Endothelial cell of umbilical vein (primary cell): ENCODE measurements at regions not wholly inside any gene's neighbourhood (a gene's known extent, or its start where the extent isn't known, plus 50 kb on each side); places are given as distances from the start of the nearest gene placed in this dataset.

ENCODE experiments used
- BruUV-seq: library from RNA; stranded (reverse); fragments of 400-500 nt; replicated peaks from 2 replicates; lab custom pipeline; 2021; lab: Mats Ljungman, UMichigan
- CTCF ChIA-PET: fragments of 300-600, 350-600 bp; sonication (Branson Sonifier 250); formaldehyde crosslinking; loops from one replicate; lab custom pipeline; 2021; ENCODE audit warnings: antibody characterized with exemption, inconsistent platforms; lab: Charles Lee
- POLR2A ChIA-PET: fragments of 300-600, 350-600 bp; sonication (Branson Sonifier 250); formaldehyde crosslinking; loops from one replicate; lab custom pipeline; 2021; ENCODE audit warnings: antibody characterized with exemption, inconsistent platforms; lab: Charles Lee
- DNase-seq: peaks from one replicate; pipeline ENCODE4 v3.0.0-alpha.2; 2011; ENCODE audit warnings: low read depth, low spot score
- FAIRE-seq: peaks from 2 replicates; lab custom pipeline; 2011; peaks lifted over from hg19 to GRCh38; lab: Jason Lieb, UNC
- H2AFZ ChIP-seq: 2 replicates; pipeline ENCODE4 v1.6.0; 2012; ENCODE audit warnings: low read depth, low read length, control low read depth, inconsistent platforms
- H3K27ac ChIP-seq: 2 replicates; pipeline ENCODE4 v1.5.1; 2011; ENCODE audit warnings: low read depth, mild to moderate bottlenecking, control low read depth, low read length, moderate library complexity; ENCODE audit not compliant: insufficient read depth
- H3K27me3 ChIP-seq, 2 experiments: 2 replicates each; pipeline versions ENCODE4 v1.6.0 to v1.6.1; 2011; ENCODE audit warnings: low read length in 2 of 2, mixed read lengths in 1 of 2; ENCODE audit not compliant: control insufficient read depth in 2 of 2, insufficient read depth in 2 of 2
- H3K36me3 ChIP-seq, 2 experiments: 2 replicates in 1 of 2; 3 replicates in 1 of 2; pipeline ENCODE4 v1.5.1; 2011; ENCODE audit warnings: low read length in 2 of 2, mild to moderate bottlenecking in 1 of 2, moderate library complexity in 1 of 2; ENCODE audit not compliant: control insufficient read depth in 2 of 2, insufficient read depth in 2 of 2; ENCODE audit errors: extremely low read depth in 1 of 2
- H3K4me1 ChIP-seq: 3 replicates; pipeline ENCODE4 v1.5.1; 2011; ENCODE audit warnings: mild to moderate bottlenecking, low read length; ENCODE audit not compliant: control insufficient read depth, insufficient read depth; ENCODE audit errors: extremely low read depth
- H3K4me2 ChIP-seq: 2 replicates; pipeline ENCODE4 v1.6.1; 2011; ENCODE audit warnings: low read length, control low read depth, mixed read lengths; ENCODE audit not compliant: insufficient read depth
- H3K4me3 ChIP-seq, 3 experiments: fragments of 200-600 bp in 1 of 3; sonication (generic), shearing (Covaris generic) in 1 of 3; replicated peaks in 1 of 3; 2 replicates each; pipeline ENCODE4 v1.5.1; 2011 to 2016; ENCODE audit warnings: control low read depth in 3 of 3, low read length in 3 of 3, mild to moderate bottlenecking in 2 of 3, inconsistent platforms in 1 of 3, low read depth in 1 of 3, moderate library complexity in 1 of 3; ENCODE audit not compliant: insufficient read depth in 1 of 3
- H3K79me2 ChIP-seq: 2 replicates; pipeline ENCODE4 v1.6.0; 2012; ENCODE audit warnings: low read length, inconsistent platforms; ENCODE audit not compliant: control insufficient read depth, insufficient read depth
- H3K9ac ChIP-seq: replicated peaks from 2 replicates; pipeline ENCODE3; 2011; ENCODE audit warnings: low read length, control low read depth; ENCODE audit not compliant: insufficient read depth; ENCODE audit errors: extremely low read depth
- H3K9me1 ChIP-seq: replicated peaks from 3 replicates; pipeline ENCODE4 v1.6.0; 2011; ENCODE audit warnings: mild to moderate bottlenecking, low read length; ENCODE audit not compliant: control insufficient read depth, insufficient read depth; ENCODE audit errors: extremely low read depth
- H3K9me3 ChIP-seq: replicated peaks from 2 replicates; pipeline ENCODE4 v1.5.1; 2012; ENCODE audit warnings: low read length, inconsistent platforms; ENCODE audit not compliant: control insufficient read depth, insufficient read depth
- H4K20me1 ChIP-seq: replicated peaks from 2 replicates; pipeline ENCODE3; 2011; ENCODE audit warnings: mild to moderate bottlenecking, low read length; ENCODE audit not compliant: control insufficient read depth, insufficient read depth; ENCODE audit errors: extremely low read depth
- EZH2 ChIP-seq: IDR thresholded peaks from 2 replicates; pipeline ENCODE4 v1.6.1; 2012; ENCODE audit warnings: borderline replicate concordance, low read depth, mild to moderate bottlenecking, moderate library complexity, low read length, inconsistent platforms; ENCODE audit not compliant: severe bottlenecking
- FOS ChIP-seq: IDR thresholded peaks from 2 replicates; pipeline ENCODE4 v1.6.1; 2011; ENCODE audit warnings: mild to moderate bottlenecking, low read length, moderate library complexity, borderline replicate concordance; ENCODE audit not compliant: insufficient read depth
- GATA2 ChIP-seq: IDR thresholded peaks from 2 replicates; pipeline ENCODE4 v1.7.0; 2011; ENCODE audit warnings: low read depth, mild to moderate bottlenecking, moderate library complexity, mixed read lengths, low read length; ENCODE audit not compliant: insufficient read length, insufficient read depth
- JUN ChIP-seq: IDR thresholded peaks from 2 replicates; pipeline ENCODE4 v1.6.1; 2011; ENCODE audit warnings: borderline replicate concordance, low read depth; ENCODE audit not compliant: insufficient read length, insufficient read depth
- MAX ChIP-seq: IDR thresholded peaks from 2 replicates; pipeline ENCODE4 v1.6.1; 2011; ENCODE audit not compliant: insufficient read depth, insufficient read length
- MYC ChIP-seq: IDR thresholded peaks from one replicate; pipeline ENCODE4 v1.6.1; 2011; ENCODE audit warnings: mild to moderate bottlenecking, low read depth, low read length
- POLR2A ChIP-seq: IDR thresholded peaks from 2 replicates; pipeline ENCODE4 v1.6.1; 2012; ENCODE audit warnings: low read depth, mild to moderate bottlenecking, control low read depth, low read length
- POLR2AphosphoS5 ChIP-seq: IDR thresholded peaks from 2 replicates; pipeline ENCODE4 v1.6.1; 2012; ENCODE audit warnings: low read depth, mild to moderate bottlenecking, control low read depth, low read length, moderate library complexity; ENCODE audit not compliant: insufficient read depth
- dilution Hi-C: fragments of 300-500 bp; cut with MboI; formaldehyde crosslinking; loops from one replicate; pipeline ENCODE4 v1.15.0; 2019; ENCODE audit warnings: low sequenced_read_pairs; ENCODE audit not compliant: extremely low pct_ligation_motif_present
- intact Hi-C: fragments of 100-400 bp; cut with micrococcal nuclease; formaldehyde crosslinking; loops from one replicate; pipeline ENCODE4 v1.10.0; 2022
- TF ChIP-seq, protein P1 (sequence below), 2 donors: IDR thresholded peaks; 1 replicate in 1 of 2; 2 replicates in 1 of 2; pipeline ENCODE4 v1.5.1; 2011; ENCODE audit warnings: low read length in 2 of 2, mild to moderate bottlenecking in 2 of 2, moderate library complexity in 2 of 2, control low read depth in 1 of 2, inconsistent platforms in 1 of 2, low read depth in 1 of 2; ENCODE audit not compliant: insufficient read depth in 1 of 2; ENCODE audit errors: extremely low read depth in 1 of 2

- H3K4me3 ChIP-seq: no peak overlapping the region
- no peak overlapping the region for H2AFZ ChIP-seq
- no peaks in the 10 kb centered on the region for H4K20me1 ChIP-seq
- BruUV-seq: no TSS peak
- ChIA-PET POLR2A (no interaction called here), CTCF (no interaction called here)
- no peak overlapping the region for H3K4me2 ChIP-seq
- no peaks in the 10 kb centered on the region for H3K79me2 ChIP-seq
- no peaks in the 10 kb centered on the region for H3K9me1 ChIP-seq
- peaks cover 5 to 7% of the 10 kb centered on the region in 2 experiments for H3K27me3 ChIP-seq
- no peaks in the 10 kb centered on the region for H3K9me3 ChIP-seq
- H3K36me3 ChIP-seq: no peaks in the 10 kb centered on the region
- no peak overlapping the region for H3K27ac ChIP-seq
- intact Hi-C loops (no loop called here), dilution Hi-C loops (no loop called here)
- no peak for DNase-seq
- FAIRE-seq: no peak
- H3K9ac ChIP-seq: no peak overlapping the region
- H3K4me1 ChIP-seq: peaks cover 4% of the 10 kb centered on the region
- no peak for TF ChIP-seq EZH2
- no peak for TF ChIP-seq POLR2A
- no peak for TF ChIP-seq MYC
- no peak for TF ChIP-seq JUN
- TF ChIP-seq POLR2AphosphoS5: no peak
- TF ChIP-seq MAX: no peak
- no peak for TF ChIP-seq GATA2
- TF ChIP-seq, protein P1, sequence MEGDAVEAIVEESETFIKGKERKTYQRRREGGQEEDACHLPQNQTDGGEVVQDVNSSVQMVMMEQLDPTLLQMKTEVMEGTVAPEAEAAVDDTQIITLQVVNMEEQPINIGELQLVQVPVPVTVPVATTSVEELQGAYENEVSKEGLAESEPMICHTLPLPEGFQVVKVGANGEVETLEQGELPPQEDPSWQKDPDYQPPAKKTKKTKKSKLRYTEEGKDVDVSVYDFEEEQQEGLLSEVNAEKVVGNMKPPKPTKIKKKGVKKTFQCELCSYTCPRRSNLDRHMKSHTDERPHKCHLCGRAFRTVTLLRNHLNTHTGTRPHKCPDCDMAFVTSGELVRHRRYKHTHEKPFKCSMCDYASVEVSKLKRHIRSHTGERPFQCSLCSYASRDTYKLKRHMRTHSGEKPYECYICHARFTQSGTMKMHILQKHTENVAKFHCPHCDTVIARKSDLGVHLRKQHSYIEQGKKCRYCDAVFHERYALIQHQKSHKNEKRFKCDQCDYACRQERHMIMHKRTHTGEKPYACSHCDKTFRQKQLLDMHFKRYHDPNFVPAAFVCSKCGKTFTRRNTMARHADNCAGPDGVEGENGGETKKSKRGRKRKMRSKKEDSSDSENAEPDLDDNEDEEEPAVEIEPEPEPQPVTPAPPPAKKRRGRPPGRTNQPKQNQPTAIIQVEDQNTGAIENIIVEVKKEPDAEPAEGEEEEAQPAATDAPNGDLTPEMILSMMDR (IDR thresholded peaks at IDR 0.05; ENCODE audit: extremely low read depth in 1 of 2, insufficient read depth in 1 of 2, low read depth in 1 of 2, low read length in 2 of 2): no peak
- no peak for TF ChIP-seq FOS
Observed at GRCh38 chr2:41911033-41911432, 136.8 kb upstream of the PKDCC start.
